Activated CD4-positive, CD25-positive, alpha-beta regulatory T cell (primary cell): ENCODE measurements at regions not wholly inside any gene's neighbourhood (a gene's known extent, or its start where the extent isn't known, plus 50 kb on each side); places are given as distances from the start of the nearest gene placed in this dataset.
"Not testable (repeated sequence)": the region's sequence is repeated elsewhere in the genome, so short reads cannot be mapped to it uniquely, and the experiment has no call there.

ENCODE experiments used
- DNase-seq, 4 experiments: peaks; one replicate each; lab custom pipeline; 2025; lab: John Stamatoyannopoulos, UW

DNA sequence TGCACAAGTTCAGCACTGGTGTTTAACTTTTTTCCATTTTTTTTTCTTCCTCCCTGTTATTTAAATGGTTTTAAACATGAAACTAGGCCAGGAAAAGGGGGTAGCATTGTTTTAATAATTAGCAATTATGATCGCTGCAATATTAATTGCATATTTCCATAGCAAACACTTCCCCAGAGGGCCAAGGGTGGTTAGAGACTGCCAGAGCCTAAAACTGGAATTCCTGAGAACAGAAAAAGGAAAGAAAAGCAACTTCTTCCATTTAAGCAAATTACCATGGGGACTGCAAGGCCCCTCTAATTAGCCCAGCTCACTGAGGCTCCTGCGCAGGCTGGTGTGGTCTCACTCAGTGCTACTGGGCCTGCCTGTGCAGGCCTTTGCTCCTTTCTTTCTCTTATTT lies 201.5 kb downstream of the SMAD2 start:
- no peak for DNase-seq

DNA sequence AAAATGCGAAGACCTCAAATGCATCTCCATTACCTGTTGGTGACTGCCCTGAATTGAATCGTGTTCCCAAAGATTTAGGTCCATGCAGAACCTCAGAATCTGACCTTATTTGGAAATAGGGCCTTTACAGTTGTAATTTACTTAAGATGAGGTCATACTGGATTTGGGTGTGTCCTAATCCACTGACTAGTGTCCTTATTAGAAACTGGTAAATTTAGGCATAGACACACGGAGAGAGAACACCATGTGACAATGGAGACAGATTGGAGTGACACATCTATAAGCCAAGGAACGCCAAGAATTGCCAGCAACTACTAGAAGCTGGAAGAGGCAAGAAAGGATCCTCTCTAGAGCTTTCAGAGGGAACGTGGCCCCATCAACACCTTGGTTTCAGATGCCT lies 203.1 kb downstream of the SMAD2 start:
- DNase-seq: no peak

DNA sequence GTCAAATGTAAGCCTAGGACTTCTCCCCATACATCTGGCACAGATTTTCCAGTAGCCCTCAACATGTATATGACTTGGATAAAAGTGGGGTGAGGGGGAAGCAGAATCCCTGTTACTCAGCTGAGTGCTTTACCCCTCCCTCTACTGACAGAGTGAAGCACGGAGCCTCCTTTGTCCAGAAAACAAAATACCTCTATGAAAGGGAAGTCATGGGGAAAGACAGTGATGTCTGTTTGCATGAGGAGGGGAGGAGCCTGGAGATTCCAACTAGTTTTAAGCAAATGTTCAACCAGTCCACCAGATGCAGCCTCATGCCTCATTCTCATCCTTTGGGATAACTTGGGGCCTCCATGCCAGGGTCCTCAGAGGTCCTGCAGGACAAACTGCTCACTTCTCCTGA lies 203.9 kb downstream of the SMAD2 start:
- no peak for DNase-seq

DNA sequence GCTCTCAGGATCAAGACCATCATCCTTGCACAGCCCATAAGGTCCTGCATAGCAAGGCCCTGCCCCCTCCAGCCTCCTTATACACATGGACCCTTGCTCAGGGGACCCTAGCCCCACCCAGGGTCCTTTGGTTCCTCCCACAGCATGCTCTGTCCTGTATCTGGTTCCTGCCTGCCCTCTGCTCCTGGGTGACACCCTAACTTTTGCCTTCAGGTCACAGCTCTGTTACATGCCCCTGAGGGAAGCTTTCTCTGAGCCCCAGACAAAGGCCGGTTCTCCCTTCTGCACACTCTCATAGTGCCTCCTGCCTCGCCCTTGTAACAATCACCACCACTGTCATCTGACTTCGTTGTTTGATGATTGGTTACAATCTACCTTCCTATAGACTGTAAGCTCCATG lies 204.8 kb downstream of the SMAD2 start:
- no peak for DNase-seq

DNA sequence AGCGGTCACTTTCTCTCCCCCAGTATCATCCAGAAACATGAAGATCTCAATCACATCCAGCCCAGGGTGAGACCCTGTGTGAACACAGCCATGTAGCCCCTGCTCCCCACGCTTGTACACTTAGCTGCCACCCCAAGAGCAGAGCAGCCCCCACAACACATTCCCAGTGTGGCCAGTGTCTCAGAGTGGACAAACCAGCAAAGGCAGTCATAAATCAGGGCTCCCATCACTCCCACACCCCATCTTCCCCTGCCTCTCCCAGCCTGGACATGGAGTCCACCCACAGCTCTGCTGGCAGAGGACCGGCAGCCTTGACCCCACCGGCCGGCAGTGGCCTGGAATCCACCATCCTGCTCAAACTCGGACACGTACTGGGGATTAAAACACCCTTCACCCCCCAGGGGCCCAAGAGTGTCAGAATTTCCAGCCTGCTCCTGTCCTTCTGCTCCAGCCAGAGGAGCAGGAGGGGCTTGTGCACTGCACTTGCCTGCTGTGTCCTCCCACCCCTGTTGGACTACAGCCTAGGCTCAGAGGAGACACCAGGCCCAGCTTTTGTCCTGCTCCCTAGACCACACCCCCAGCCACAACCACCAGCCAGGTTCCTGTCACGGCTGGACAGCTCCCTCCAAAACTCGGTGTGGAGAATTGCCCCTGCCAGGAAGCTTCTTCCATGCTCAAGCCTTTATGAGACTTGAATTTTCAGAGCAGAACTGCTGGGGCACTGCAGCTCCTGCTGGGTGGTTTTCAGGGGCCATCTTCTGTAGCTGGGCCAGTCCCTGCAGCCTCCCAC lies 206.1 kb downstream of the SMAD2 start:
- no peak for DNase-seq

DNA sequence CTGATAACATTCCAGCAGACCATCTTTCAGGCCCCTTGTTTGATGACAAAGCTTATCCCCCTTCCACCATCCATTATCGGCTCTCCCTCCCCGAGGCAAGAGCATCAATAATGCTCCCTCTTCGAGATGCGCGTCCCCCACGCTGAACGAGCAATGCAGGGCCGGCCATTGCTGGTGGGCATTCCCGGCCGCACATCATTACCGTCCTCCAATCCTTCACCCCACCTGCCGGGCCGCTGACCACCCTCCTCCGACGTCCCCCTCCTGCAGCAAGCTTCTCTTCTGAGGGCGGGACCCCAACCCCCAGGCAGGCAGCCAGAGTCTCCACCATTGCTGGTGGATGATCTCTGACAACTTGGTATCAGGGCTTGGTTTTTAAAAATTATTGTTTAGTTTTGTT lies 208.6 kb downstream of the SMAD2 start:
- no peak for DNase-seq

DNA sequence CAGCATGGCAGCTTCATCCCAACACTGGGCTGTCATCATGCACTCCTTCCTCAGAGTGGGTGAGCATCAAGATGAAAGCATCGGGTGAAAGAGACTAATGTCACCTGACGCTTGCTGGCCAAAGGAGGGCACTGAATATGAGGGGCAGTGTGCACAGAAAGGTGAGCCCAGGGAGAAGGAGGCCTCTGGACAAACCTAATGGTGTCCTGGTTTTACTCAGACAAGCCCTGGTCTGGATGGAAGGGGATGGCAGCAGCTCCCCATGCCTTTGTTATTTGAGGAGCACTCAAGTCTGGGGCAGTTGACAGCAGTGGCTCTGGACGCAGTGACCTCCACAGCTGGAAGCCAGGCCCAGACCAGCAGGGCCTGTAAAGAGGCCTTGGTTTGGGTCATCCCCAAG lies 209.7 kb downstream of the SMAD2 start:
- no peak for DNase-seq

DNA sequence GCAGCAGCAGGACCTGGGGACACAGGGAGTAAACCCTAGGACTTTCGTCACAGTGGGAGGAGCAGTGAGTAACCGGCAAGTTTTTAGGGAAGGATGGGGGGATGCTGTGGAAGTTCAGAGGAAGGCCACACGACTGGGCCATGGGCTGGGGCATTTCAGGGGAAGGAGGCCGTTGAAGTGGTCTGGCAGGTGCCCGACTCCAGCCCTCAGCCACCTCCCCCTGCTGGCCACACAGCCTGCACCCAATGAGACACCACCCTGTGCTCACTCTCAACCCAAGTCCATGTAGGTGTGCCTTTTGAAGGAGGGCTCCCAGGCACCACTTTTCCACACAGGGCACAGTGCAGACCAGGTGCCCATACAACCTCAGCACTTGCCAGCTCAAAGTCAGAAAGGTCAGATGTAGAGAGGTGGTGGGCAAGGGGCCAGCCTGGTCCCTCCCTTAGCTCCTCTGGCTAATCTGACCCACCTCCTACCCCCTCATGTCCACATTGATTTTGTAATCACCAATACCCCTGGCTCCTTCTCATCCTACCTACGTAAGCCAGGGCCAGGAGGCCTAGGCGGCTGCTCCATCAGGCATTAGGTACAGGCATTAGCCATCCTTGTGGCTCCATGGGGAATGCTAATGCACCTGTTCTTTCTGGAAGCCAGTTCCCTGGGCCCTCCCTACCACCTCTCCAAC lies 211.2 kb downstream of the SMAD2 start:
- no peak for DNase-seq

DNA sequence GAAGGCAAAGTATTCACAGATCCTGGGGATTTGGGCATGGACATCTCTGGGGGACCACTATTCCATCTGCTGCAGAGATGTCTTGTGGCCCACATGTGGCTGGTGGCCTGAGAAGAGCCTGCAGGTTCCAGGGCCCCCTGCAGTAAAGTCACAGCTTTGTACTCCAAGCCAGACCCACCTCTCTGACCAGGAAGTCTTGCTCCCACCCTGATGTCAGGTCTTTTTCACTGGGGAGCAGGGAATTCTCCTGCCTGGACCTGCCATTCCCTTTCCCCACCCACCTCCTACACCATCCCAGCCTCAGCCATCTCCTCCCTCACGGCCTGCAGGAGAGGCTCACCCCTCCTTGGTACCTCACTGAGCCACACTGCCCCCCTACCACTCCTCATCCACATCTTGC lies 211.8 kb downstream of the SMAD2 start:
- no peak for DNase-seq

DNA sequence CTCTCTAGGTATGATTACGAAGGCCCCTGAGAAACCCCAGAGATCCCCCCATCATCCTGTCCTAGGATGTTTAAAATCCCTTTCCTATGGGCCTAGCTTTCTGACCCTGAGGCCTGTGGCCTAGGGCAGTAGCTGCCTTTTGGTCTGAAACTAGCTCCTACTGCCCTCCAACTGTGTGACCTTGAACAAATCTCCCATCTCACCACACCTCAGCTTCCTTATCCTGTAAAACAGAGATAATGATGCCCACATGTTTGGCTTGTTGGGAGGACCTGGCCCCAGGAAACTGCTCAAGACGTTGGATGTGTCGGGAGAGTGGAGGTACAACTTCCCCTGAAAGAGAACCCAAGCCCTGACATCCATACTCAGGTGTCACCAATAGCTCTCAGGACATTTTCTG lies 213.2 kb downstream of the SMAD2 start:
- no peak for DNase-seq

DNA sequence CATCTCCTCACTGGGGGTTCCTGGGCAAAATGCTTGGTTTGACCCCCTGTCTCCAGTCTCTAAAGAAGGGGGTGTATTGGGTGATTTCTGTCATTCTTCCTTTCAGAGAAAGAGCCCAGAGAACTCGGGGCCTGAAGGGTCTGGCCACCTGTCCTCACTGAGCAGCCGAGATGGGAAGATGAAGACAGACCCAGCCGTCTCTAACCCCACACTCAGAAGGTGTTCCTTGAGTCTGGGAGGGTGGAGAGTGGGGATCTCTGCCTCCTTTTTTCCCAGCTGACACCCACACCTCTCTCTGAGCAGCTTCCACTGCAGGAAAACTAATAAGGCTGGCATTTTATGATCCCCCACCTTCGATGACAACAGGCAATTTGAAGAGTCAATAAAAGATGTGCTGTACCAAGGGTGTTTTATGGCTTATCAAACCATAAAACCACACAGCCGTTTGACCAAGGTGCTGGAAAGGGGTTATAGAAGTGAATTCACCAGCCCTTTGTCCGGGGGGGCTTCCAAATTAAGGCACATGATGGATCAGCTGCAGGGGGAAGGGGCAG lies 213.8 kb downstream of the SMAD2 start:
- DNase-seq: no peak

DNA sequence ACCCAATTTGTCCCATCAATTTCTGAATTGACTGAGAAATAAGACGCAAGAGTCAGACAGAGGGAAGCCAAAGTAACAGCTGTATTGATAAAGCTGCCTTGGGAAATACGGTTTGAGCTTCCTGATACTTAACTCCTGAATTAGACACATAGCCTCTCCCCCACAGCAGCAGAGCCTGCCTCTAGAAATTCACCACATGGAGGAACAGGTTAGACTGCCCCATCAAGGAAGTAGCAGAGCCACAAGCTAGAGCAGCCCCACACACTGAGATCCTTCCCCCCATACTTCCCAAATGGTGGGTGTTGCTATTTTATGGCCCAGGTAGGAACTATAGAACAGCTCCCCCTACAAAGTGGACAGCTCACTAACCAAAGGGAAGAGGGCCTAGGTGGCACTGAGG lies 220.0 kb downstream of the SMAD2 start:
- no peak for DNase-seq

DNA sequence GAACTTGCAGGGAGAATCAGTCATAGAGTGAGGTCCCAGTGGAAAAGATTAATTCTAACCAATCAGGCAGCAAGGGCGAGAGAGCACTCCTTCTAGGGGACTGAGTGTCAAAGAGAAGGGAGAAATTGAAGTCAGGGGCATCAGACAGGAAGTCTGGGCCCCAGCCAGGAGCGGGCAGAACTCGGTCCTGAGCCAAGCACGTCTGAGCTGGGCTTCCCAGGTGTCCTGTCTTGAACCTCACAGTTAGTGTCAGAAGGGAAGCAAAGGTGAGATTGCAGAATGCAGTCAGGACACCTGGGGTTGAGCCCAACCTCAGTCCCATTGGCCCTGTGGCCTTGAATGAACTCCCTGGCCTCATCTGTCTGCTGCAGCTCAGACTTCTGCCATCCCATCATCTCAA lies 220.9 kb downstream of the SMAD2 start:
- no peak for DNase-seq

DNA sequence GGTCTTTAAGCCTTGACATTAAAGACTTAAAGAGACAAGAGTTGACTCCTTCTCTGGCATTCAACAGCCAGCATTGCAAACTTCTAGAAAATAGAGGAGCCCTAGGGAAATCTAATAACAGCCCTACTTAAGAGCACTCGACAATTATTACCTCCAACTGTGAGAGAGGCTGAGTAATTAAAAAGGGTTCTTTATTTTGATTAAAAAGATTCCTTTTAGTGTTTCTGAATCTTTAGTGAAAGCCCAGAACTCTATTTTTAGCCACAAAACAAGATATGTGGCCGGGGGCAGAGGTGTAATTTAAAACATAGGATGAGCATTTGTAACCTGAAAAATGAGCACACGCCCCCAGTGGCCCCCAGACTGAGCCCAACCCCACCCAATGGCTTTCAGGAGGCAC lies 222.3 kb downstream of the SMAD2 start:
- no peak for DNase-seq

DNA sequence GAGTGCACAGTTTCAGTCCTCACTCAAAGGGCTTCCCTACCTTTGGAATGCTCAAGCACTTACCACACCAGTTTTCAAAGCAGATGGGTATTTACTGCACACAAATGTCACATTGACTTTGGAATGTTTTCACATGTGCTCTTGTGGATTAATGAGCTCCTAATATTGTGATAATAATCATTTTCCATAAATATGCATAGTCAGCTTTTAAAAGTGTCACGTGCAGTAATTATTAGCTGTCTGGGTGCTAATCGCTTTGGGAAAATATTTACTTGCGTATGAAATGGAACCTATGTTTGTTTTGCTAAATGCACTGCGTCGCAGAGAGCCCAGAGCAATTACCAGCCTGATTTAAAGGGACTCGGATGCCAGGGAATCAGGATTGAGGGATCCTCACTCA lies 229.3 kb downstream of the SMAD2 start:
- no peak for DNase-seq

DNA sequence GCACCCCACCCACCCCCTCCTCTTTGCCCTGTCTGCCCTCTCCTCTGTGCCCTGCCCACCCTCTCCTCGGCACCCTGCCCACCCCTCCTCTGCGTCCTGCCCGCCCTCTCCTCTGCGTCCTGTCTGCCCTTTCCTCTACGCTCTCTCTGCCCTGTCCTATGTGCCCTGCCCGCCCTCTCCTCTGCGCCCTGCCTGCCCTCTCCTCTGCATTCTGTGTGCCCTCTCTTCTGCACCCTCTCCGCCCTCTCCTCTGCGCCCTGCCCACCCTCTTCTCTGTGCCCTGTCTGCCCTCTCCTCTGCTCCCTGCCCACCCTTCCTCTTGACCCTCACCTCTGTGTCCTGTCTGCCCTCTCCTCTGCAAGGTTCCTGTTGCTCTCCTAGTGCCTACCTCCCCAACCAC lies 233.6 kb downstream of the SMAD2 start:
- no peak for DNase-seq

DNA sequence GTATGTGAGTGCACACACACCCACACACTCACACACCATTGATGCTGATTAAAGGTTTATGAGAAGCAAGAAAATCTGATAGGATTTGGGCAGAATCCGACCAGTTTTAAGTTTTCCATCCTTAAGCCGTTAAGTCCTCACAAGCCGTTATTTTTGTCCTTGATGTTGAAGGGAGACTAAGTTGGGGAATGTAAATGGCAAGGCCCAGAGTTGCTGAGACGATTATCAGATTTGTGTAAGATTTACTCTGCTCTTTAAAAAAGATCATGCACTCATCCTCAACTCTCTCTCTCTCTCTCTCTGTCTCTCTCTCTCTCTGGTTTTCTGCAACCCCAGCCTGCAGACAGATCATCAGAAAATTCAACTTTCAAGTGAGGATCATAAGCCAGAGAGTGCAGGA lies 238.8 kb downstream of the SMAD2 start:
- DNase-seq: no peak

DNA sequence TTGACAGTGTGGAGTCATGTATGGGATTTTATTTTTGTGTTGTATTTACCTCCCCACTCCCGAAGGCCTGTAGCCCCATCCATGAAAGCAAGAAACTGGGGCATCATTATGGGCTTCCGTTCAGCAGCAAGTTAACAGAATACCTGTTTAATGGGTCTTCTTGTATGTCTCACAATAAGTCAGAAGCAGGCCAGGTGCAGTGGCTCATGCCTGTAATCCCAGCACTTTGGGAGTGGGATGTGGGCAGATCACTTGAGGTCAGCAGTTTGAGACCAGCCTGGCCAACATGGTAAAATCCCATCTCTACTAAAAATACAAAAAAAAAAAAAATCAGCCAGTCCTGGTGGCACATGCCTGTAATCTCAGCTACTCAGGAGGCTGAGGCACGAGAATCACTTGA lies 239.7 kb downstream of the SMAD2 start:
- DNase-seq: not testable (repeated sequence)

DNA sequence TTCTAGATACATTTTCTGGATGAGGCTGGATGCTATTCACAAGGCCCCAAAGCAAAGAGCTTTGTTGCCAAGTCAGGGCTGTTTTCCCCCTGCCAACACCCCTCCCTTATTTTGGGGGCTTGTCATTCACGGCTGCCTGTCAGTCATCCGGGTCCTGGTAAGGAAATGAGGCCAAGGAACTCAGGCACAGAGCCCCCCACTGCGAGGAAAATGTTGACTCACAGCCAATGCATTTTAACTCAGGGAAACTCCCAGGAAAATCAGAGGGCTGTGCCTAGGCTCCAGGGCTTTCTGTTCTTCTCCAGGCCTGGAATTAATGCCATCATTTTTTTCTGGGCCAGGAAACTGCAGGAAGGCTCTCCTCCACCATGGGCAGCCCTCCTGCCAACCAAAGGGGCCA lies 241.1 kb downstream of the SMAD2 start:
- no peak for DNase-seq

DNA sequence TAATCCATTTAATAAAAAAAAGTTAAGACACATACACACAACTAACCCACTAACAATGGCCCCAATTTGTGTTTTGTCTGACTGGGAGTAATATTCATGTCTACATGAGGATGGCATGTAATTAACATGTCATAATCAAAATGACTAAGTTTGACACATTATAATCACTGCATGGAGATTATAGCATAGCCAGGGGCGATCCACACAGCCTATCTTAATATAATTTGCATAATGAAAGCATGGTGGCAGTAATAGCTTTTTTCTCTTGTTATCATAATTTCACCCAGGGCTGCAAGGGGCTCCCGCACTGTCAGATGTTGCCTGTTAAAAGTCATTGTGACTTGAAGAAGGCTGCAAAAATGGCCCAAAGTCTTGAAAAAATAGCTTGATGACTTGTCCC lies 243.7 kb downstream of the SMAD2 start:
- no peak for DNase-seq

DNA sequence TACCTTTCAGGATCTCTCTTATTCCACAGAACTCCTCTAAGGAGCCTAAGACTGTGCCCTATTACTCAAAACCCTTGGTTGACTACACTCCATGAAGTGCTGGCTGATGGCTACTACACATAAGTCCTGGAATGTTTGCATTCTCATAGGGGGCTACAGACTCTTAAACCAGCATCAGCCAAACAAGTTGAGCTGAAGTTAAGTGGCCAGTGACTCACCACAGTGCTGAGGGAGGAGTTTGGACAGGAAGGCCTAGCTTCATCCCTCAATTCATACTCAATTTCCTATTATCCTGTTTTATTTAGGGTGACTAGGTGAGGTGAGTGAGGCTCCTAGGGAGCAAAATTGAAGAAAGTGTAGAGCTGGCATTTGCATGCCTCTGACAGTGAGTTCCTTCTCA lies 246.7 kb downstream of the SMAD2 start:
- no peak for DNase-seq

DNA sequence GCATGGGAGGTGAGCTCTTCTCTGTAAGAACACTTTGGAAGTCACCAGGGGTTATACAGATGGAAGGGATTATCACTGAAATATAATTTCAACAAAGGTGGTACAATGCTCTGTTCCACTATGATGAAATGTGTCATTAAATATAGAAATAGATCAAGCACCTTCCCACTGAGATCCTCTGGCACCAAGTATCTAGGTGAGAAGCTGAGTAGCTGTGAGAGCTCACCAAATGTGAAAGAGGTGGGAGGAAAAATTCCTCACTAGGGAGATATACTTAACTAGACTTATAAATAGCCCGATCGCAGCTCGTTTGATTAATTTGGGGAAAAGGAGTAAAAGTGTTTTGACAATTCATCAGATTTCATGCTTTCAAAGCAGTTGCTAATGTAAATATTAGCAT lies 247.6 kb downstream of the SMAD2 start:
- DNase-seq: no peak

DNA sequence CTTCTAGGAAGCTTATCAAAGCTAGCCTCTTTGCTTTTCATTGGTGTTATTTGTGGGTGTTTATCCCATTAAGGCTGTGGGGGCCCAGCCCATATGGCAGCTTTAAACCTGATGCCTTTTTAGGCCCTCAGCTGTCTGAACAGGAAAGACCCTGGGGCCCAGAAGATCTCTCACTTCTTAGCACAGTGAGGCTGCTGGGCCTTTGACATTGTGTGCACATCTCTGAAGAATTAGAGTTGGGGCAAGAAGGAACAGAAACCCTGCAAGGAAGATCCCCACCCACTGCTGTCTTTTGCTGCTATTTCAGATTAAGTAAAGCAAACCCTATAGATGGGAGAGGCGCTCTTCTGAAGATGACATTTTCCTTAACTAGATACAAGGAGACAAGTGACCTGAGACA lies 250.0 kb downstream of the SMAD2 start:
- no peak for DNase-seq

DNA sequence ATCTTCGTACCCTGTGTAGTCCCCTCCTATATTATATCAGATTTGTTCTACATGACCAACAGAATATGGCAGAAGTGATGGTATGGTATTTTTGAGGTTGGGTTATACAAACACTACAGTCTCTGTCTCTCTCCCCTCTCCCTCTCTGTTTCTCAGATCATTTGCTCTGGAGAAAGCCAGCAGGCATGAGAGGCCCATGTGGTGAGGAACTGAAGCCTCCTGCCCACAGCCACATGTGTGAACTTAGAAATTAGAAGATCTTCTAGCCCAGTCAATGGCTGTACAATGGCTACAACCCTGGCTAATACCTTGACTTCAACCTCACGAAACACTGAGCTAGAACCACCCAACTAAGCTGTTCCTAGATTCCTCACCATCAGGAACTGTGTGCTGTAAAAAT lies 250.6 kb downstream of the SMAD2 start:
- no peak for DNase-seq
